COLO668 (cell line): ENCODE measurements at regions not wholly inside any gene's neighbourhood (a gene's known extent, or its start where the extent isn't known, plus 50 kb on each side); places are given as distances from the start of the nearest gene placed in this dataset.
"Not testable (repeated sequence)": the region's sequence is repeated elsewhere in the genome, so short reads cannot be mapped to it uniquely, and the experiment has no call there.

Experiments used
- DNase-seq: peaks from one replicate; lab custom pipeline; 2025; ENCODE audit not compliant: unreplicated experiment; lab: John Stamatoyannopoulos, UW

GRCh38 chr6:159642995-159643394, 50.0 kb downstream of the SOD2 start:
- no peak for DNase-seq

GRCh38 chr6:159642481-159642880, 50.6 kb downstream of the SOD2 start:
- DNase-seq = no peak

DNA sequence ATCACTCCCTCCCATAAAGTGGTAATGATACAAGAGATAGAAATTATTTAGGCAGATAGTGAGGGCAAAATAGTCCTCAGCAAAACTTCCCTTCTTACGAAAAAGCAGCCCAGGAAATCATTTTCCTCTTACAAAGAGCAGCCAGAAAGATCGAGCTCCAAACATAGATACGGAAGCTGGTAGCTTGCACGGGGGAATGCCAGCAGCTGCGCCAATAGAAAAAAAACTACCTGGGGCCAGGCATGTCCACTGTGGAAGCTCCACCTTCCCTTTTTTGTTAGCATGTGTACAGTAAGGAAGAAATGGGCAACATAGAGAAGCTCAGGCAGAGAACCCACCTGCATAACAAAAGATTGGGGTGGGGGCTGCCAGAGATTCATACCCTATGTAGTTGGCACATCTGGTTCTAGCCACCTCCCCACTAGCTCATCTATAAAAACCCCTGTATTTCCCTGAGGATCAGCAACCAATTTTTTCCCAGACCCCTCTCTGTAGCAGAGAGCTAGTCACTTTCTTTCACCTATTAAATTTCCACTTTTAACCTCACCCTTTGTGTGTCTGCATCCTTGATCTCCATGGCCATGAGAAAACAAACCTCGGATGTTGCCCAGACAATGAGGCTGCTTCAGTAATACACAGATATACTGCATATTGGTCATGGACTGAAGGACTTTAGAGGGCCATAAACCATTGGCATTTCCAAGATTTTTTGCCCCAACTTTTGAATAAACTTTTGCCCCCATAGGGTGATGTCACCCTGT, 52.1 kb downstream of the SOD2 start:
- DNase-seq = peak; percentile 4

DNA sequence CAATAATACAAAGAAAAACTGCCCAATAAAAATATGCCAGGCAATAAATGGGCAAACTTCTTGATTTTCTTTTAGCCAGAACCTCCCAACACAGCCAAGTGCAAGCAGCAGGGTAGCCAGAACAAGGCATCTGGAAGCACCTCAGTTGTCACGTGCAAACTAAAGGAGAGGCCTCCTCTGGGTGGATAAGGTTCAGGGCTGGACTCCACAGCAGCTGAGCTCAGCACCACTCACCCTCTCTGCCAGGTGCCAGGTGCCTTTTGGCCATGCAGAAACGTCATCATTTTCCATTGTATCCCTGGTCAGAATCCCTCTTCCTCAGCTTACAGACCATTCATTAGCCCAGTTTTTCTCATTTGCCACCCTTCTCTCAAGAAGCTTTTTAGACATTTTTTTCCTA, 52.7 kb downstream of the SOD2 start:
- peak; percentile 32 for DNase-seq

DNA sequence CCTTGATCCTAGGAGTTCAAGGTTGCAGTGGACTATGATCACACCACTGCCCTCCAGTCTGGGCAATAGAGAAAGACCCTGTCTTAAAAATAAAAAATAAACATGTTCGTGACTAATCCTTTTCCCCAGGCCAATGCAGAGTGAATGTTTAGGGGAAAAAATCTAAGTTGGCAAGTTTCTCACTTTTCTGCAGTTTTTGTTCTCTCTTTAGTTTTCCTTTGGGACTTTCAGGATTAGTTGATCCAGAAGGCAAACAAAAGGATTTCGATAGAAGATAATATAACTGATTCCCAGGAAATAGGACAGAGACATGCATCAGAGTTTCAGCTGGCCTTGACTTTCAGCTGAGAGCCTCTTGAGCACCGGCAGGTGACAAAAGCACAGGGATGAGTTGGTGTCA, 53.3 kb downstream of the SOD2 start:
- DNase-seq = no peak

DNA sequence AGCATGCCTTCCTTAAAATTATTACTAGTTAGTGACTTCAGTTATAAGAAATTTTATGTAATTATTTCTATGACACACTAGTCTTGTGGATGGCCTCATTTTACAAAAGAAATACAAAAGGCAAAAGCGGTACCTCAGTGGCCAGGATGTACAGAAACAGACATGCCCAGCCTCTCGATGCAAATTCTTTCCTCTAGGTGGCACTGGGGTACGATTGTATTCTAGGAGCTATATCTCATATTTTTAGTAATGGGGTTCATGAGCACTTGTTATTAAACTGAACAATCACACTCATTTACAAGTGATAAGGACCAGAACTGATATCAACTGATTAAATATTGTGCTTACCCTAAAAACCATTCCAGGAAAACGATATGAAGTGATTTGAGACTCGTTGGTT, 59.8 kb downstream of the SOD2 start:
- no peak for DNase-seq

- no peak for DNase-seq
Measured at GRCh38 chr6:159631886-159632285, 61.2 kb downstream of the SOD2 start.

DNA sequence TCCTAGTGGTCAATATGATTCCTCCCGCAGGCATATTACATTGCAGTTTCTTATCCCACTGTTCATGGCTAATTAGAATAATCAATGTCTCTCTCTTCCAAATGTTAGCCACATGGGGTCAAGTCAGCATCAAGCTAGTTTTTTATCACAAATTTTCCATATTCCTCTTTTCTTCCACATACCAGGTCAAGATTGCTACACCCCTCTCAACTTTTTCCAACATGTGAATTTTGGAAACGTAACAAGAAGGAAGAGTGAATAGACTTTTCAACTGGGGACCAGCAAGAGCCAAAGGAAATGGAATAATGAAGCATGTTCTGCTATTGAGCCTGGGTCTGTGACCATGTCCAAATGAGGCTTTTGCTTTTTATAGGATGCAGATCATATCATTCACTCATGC, 65.1 kb downstream of the SOD2 start:
- no peak for DNase-seq

GRCh38 chr6:159626506-159626905, 66.5 kb downstream of the SOD2 start:
- not testable (repeated sequence) for DNase-seq

- no peak for DNase-seq
Measured at GRCh38 chr6:159623156-159623555, 69.9 kb downstream of the SOD2 start.

GRCh38 chr6:159620947-159621346, 72.1 kb downstream of the SOD2 start:
- no peak for DNase-seq

GRCh38 chr6:159617444-159617843, 75.6 kb downstream of the SOD2 start:
- DNase-seq = no peak

DNA sequence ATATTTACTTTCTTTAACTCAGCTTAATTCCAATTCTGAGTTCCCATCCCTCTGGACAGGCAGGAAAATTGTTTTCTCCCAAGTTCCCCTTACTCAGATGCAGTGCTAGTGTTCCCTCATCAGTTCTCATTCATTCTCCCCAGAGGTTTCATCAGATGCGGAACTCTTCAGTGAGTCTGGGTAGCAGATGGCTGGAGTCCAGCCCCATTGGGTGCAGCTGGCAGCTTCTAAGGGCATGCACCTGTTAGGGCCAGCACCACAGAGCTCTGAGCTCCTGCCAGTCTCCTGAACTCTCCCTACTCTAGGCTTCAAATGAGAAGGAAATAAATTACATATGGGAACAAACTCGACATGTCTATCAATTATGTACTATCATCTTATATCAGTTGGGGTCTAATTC, 76.6 kb downstream of the SOD2 start:
- DNase-seq = no peak

- DNase-seq = no peak
Measured at GRCh38 chr6:159615918-159616317, 77.1 kb downstream of the SOD2 start.

DNA sequence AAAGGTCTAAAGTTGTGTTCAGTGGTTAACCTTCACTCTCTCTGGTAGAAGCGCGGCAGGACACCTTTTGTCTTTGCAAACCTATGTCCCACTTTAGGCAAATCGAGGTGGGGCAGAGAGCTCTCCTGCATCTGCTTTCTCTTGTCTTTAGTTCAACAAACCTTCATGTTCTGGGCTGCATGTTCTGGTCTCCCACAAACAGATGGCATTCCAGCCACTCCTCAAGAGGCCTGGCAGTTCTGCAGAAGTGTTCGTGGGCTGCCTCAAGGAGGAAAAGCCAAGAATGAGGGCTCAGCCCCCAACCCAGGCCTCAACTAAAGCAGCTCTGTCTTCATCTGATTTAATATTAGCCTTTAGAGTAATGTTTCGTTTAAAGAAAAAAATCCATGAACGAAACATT, 82.2 kb downstream of the SOD2 start:
- DNase-seq = no peak

GRCh38 chr6:159609652-159610178, 83.3 kb downstream of the SOD2 start:
- no peak for DNase-seq

DNA sequence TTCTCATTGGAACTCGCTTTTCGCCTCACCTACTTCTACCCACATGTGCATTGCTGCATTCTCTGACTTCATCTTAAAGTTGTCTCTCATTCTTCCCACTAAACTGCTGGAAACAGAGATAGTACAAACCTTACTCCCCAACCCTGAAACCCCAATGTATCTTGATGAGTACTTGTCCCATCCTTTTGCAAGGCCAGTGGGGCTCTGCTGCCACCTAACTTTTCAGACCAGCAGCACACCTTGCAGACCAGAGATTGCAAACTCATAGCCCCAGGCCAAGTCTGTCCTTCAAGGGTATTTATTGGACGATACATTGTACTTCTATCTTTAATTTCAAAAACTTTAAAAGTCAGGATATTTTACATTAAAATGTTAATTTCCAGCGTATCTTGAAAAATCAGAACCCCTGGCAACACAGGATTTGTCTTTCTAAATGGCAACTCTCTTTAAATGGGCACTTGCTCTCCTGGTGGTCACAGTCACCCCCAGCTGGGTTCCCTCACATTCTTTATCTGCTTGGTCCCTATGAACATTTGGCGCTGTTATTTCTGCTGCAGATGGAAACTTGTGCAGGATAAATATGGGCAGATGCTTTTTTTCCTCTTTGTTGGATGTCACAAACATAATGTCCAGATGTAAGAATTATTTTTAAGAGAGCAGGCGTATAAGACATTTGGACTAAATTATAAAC, 83.9 kb downstream of the SOD2 start:
- DNase-seq = no peak

- no peak for DNase-seq
Measured at GRCh38 chr6:159606786-159607185, 86.3 kb downstream of the SOD2 start.

DNA sequence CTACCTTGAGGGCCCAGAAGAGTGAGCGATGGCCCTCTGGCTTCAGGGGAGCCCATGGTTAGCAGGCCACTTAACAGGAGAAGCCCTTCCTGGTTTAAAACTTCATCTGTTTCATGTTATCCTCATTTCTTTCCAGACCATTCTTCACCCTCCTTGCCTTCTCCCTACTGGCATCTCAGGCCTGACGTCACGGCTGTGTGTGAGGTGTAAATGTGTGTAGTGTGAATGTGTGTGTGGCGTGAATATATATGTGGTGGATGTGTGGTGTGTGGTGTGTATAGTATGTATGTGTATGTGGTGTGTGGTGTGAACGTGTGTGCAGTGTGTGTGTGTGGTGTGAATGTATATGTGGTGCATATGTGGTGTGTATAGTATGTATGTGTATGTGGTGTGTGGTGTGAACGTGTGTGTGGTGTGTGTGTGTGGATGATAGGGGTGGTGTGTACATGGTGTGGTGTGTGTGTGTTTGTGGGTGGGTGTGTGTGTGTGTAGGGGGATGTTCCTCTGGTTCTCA, 88.5 kb downstream of the SOD2 start:
- DNase-seq = no peak

DNA sequence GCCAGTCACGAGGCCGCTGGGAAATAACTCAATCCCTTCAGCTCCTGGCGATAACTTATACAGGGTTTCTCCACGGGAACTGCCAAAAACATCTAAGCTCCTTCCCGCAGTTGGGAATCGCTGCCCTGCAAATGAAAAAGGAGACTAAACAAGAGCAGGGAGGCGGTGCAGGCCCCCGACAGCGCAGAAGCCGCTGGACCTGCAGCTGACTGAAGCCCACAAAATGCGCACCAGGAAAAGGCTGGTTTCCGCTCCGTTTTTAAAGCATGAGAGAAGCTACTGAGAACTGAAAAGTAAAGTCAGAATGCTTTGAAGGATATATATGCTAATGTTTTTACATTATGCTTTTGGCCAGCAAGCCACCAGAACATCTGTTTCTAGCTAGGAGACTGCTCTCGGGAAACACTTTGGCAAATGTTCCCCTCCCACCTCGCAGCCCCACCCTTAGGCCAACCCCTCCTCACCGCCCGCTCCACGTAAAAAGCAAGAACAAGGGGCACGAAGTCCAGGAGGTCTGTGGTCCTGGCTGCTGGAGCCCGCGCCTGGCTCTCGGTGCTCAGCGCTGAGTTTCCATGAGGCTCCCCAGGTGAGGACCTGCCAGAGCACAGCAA, 90.5 kb downstream of the SOD2 start:
- DNase-seq = no peak

DNA sequence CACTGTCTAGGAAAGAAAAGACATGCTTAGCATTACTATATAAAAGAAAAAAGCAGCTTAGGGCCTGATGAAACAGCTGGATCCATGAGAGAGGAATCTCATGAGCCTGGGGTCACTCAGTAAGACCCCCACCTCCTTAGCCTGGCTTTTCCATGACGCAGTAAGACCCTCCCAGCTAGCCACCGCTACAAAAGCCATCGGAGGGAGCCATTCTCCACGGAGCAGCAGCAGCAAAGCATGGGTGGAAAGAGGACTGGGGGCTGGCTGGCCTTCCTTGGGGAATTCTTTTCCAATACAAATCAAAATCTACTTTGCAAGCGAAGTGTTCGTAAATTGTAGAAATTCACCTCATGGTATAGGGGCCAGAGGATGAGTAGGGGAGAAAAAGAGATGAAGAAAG, 91.8 kb downstream of the SOD2 start:
- no peak for DNase-seq

DNA sequence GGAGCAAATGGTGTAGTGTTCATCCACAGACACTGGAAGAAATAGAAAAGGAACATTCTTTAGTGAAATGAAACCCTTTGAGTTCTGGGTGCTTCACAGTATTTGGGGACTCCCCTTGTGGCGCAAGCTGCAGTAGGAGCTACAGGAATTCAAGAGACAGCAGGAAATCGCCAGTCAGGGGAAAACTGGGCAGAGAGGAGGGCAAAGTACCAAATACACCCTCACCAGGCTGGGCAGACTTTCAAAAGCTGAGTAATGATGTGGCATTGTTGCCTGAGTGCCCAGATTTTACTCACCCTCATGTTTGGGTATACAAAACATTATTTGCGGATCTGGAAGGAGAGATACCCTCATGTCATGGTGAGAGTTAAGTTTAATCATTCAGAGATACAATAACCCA, 97.9 kb downstream of the SOD2 start:
- no peak for DNase-seq
